22Rv1 (cell line): ENCODE measurements at regions not wholly inside any gene's neighbourhood (a gene's known extent, or its start where the extent isn't known, plus 50 kb on each side); places are given as distances from the start of the nearest gene placed in this dataset.

Experiments
- CTCF ChIP-seq: fragments of 450-650 bp; IDR thresholded peaks from 2 replicates; pipeline ENCODE4 v1.5.1; 2017; ENCODE audit warnings: mild to moderate bottlenecking
- ZFX ChIP-seq: fragments of 450-650 bp; IDR thresholded peaks from 2 replicates; pipeline ENCODE4 v1.6.1; 2017; ENCODE audit warnings: antibody characterized with exemption, borderline replicate concordance

- TF ChIP-seq CTCF (no peak), ZFX (no peak)
These were observed 423.8 kb upstream of the PSMD7 start for GRCh38 chr16:73872856-73873255.
